Omental fat pad (tissue), 3 donors: ENCODE measurements at regions not wholly inside any gene's neighbourhood (a gene's known extent, or its start where the extent isn't known, plus 50 kb on each side); places are given as distances from the start of the nearest gene placed in this dataset.

Experiments
- ATAC-seq: fragments of 150-250 bp; one replicate; pipeline ENCODE4 v1.9.1; 2016; ENCODE audit warnings: mild to moderate bottlenecking, moderate library complexity; ENCODE audit not compliant: low FRiP score
- DNase-seq: peaks from one replicate; pipeline ENCODE4 v3.0.0-alpha.2; 2019; ENCODE audit warnings: low spot score
- CTCF ChIP-seq, 3 donors: fragments of 450-650 bp; IDR thresholded peaks; one replicate each; pipeline ENCODE4 v1.5.1; 2016 to 2017; ENCODE audit warnings: antibody characterized with exemption in 3 of 3, mild to moderate bottlenecking in 3 of 3, moderate library complexity in 2 of 3

DNA sequence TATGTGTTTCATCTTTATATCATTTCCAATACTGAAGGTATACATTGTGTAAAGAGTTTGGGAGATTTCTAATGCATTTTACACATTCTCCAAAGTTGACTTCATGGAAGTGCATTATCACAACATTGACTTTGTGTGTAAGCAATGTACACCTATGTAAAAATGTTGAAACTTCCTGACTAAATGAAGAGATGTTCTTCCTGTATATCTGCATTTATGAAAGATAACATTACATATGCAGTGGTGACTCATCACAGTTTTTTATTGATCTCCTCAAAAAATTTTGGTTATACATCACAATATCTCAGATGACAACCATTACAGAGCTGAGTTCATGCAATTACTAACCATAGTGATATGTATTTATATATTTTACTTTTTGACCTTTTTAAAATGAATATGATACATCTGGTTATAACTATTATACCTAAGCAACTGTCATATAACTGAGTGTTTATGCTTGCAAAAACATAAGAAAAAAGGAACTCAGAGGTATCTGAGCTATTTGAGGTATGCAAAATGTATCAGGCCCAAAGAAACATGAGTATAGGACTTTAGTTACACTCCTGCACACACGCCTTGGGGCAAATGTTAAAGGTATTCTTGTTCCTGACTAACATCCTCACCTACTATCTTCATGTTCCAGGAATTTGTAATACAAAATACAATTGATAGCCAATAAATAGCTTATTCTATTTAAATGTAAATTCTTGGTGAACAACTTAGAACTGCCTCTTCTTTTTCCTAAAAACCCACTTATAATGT lies 88.2 kb upstream of the OLFM3 start:
- no peak for TF ChIP-seq CTCF (IDR thresholded peaks at IDR 0.05)
- no peak for ATAC-seq
- DNase-seq = no peak

GRCh38 chr1:102083192-102083591 lies 86.5 kb upstream of the OLFM3 start:
- ATAC-seq (no peak), DNase-seq (no peak)
- TF ChIP-seq CTCF (IDR thresholded peaks at IDR 0.05) = no peak

- ATAC-seq (no peak), DNase-seq (no peak)
- no peak for TF ChIP-seq CTCF (IDR thresholded peaks at IDR 0.05)
Measured at GRCh38 chr1:102074874-102075273, 78.1 kb upstream of the OLFM3 start.

DNA sequence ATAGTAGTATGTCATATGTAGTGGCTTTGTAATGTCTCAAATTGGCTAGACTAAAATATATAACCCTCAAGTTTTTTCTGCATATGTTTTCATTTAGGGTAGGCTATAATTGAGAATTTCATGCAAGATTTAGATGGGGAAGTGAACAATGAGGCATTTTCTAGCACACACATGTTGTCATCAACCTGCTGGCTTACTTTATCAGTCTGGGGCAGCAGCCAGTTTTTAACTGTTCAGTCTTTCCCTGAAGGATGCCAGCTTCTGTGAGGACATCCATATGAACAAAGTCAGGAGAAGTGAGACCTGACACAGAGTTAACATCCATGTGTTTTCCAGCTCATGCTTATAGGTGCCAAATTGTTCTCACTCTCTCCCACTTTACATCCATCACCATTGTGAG lies 74.7 kb upstream of the OLFM3 start:
- ATAC-seq (no peak), DNase-seq (no peak)
- no peak for TF ChIP-seq CTCF (IDR thresholded peaks at IDR 0.05)

- DNase-seq = no peak
- no peak for ATAC-seq
- no peak for TF ChIP-seq CTCF (IDR thresholded peaks at IDR 0.05)
Measured at GRCh38 chr1:102050556-102050955, 53.8 kb upstream of the OLFM3 start.

GRCh38 chr1:102047724-102048123 lies 51.0 kb upstream of the OLFM3 start:
- ATAC-seq = no peak
- TF ChIP-seq CTCF (IDR thresholded peaks at IDR 0.05) = no peak

More at GRCh38 chr1:102047724-102048123, 51.0 kb upstream of the OLFM3 start:
- DNase-seq = no peak
